GM19025 (cell line): ENCODE measurements at regions not wholly inside any gene's neighbourhood (a gene's known extent, or its start where the extent isn't known, plus 50 kb on each side); places are given as distances from the start of the nearest gene placed in this dataset.

ENCODE experiments used
- ATAC-seq: cut with Tn5 transposase; IDR thresholded peaks from one replicate; pipeline ENCODE4 v1.9.1; 2021; ENCODE audit warnings: mild to moderate bottlenecking, low read depth, moderate library complexity; ENCODE audit not compliant: unreplicated experiment

DNA sequence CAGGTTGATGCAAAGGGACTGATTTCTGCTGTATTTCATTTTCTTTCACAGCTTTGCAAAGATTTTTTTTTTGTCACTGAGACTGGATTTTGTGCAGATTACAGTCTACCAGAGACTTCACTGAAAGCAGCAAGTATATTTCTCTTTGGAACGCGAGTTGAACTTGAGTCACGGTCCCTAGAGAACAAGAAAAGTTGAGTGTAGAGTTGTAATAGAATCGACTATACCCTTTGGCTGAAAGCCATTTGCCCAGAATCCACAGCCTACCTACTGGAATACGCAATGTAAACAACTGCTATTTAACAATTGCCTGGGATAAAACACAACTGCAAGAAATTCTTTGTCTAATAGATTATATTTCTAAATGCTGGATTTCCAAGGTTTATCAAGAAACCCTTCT is 520.6 kb downstream of the HDGFL1 start:
- no peak for ATAC-seq

GRCh38 chr6:23091795-23092194 is 522.4 kb downstream of the HDGFL1 start:
- ATAC-seq: no peak

GRCh38 chr6:23096876-23097275 is 527.5 kb downstream of the HDGFL1 start:
- ATAC-seq: no peak

GRCh38 chr6:23097566-23097965 is 528.2 kb downstream of the HDGFL1 start:
- ATAC-seq: no peak

DNA sequence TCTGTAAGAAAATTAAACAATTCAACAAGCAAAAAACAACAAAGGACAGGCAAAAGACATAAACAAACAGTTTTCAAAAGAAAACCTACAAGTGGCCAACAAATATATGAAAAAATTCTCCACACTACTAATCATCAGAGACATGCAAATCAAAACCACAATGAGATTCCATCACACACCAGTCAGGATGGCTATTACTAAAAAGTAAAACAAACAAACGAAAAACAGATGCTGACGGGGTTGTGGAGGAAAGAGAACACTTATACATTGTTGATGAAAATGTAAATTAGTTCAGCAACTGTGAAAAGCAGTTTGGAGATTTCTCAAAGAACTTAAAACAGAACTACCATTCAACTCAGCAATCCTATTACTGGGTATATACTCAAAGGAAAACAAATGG is 537.6 kb downstream of the HDGFL1 start:
- no peak for ATAC-seq

GRCh38 chr6:23111984-23112383 is 542.6 kb downstream of the HDGFL1 start:
- ATAC-seq: no peak

GRCh38 chr6:23114812-23115504 is 545.6 kb downstream of the HDGFL1 start:
- no peak for ATAC-seq

DNA sequence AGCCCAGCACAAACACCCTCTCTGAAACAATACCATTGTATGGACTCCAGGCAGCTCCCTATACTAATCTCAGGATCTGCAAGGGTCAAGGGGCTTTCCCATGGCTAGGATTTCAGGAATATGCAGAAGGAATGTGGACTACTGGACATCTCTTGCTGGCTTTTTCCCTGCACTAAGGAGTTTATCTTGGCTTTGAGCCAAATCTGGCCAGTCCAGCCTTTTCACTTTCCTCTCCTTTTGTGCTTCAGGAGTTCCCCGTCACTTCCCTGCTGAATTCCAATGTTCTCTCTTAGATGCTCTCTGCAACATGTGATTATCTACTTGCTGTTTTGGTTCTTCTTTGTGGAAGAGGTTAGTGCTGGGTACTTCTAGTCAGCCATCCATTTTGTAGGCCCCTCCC is 568.2 kb downstream of the HDGFL1 start:
- ATAC-seq: no peak

GRCh38 chr6:23140871-23141270 is 571.5 kb downstream of the HDGFL1 start:
- no peak for ATAC-seq

GRCh38 chr6:23145781-23146180 is 576.4 kb downstream of the HDGFL1 start:
- ATAC-seq: no peak

GRCh38 chr6:23154159-23154558 is 584.8 kb downstream of the HDGFL1 start:
- ATAC-seq: no peak

DNA sequence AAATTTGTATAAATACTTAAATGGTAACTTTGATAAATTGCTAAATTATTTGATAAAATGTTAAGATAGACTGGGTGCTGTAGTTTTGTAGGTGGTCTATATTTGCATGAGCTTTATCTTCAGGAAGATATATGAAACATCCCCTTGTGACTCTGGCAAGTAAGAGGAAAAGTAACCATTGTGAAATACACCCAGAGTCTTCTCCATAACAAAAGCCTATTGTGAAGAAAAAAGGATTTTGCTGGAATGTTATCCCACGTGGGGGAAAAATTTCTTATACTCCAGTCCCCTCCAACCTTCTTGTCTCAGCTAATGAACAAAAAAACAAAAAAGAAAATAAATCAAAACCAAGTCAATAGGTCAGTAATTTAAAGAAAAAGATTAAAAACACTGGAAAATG is 600.7 kb downstream of the HDGFL1 start:
- ATAC-seq: no peak

GRCh38 chr6:23173234-23173633 is 603.9 kb downstream of the HDGFL1 start:
- ATAC-seq: no peak

GRCh38 chr6:23174781-23175361 is 605.5 kb downstream of the HDGFL1 start:
- ATAC-seq: no peak

- ATAC-seq: no peak
These were observed 606.0 kb downstream of the HDGFL1 start for GRCh38 chr6:23175391-23175790.

GRCh38 chr6:23176471-23176870 is 607.1 kb downstream of the HDGFL1 start:
- ATAC-seq: no peak

GRCh38 chr6:23176883-23177282 is 607.5 kb downstream of the HDGFL1 start:
- no peak for ATAC-seq

- no peak for ATAC-seq
These were observed 608.4 kb downstream of the HDGFL1 start for GRCh38 chr6:23177806-23178205.

DNA sequence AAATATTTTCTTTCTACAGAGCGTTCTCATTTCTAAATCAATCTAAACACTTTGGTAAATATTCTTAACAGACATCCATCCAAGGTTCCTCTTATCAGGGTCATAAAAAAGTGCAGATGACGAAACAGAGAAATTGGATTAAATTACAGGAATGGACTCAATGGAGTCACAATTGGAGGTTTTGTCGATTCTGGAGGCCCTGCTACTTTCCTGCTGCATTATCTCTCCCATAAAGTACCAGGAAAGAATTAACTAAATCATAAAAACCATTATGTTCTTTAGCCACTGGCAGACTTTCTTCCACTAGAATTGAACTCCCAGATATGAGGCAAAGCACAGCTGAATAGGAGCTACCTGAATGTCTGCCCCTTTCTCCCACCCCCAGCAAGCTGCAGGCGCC is 610.6 kb downstream of the HDGFL1 start:
- no peak for ATAC-seq

DNA sequence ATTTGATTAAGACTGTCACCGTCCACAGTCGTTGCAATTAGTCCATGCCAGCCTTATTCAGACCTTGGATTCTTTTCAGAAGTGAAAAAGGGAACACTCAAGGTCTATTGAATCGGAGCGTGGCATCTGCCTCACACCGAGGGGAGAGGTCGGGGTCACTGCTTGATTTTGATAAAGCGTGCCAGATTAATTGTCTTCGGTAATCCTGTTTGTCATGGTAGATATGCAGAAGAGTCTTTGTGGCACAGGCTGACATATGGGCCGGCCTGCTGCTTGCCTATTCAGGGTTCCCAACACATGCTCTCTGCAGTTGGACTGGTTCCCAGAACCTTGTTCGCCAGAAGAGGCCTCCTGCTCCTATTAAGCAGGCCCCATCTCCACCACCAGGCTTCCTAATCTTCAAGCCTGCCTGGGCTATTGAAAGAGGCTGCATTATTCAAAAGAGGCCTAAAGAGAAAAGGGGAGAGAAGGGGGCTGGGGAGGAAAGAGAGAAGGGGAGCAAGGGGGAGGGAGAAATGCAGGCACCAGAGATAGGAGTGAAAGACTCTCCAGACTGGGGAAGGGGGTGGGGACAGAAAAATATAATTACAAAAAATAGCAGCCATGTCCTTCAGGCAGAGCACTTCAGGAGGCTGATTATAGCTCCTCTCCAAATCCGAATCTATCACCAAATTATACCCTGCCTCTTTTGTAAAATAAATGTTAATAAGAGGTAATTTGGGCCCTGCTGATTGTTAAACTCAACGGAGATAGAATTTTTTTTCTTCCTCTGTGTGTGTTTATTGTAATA is 611.3 kb downstream of the HDGFL1 start:
- ATAC-seq: no peak

DNA sequence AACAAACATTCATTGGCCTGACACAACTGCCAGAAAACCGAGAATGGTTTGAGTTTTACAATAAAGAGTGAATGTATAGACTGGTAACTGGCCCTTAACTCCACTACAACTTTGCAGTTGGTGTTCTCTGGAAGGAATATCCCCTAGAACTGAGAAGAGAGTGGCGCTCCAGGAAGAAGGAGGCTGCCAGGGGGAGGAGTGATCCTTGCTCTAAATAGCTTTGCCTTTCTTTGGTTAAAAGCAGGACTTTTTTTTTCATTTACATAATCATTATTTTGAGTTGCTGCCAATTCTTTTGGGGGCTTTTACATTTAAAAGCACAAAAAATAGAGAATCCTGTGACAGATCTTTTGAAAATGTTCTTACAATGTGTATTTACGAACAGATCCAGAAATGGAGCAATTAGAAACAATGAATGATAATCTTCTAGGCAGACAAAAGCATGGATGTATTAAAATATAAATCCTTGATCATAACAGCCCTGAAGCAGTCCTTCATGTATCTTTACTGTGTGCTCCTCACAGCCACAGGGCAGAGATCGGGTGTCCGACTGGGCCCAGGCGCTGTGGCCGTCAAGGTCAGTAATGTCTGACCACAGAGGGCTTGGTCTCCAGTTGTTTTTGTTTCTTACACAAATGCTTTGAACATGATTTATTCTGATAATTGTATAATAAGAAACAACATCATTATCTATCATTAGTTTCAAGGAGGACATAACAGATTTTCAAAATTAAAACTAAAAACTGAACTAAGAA is 612.2 kb downstream of the HDGFL1 start:
- no peak for ATAC-seq
